Heart left ventricle (tissue), 16 donors: ENCODE measurements at regions not wholly inside any gene's neighbourhood (a gene's known extent, or its start where the extent isn't known, plus 50 kb on each side); places are given as distances from the start of the nearest gene placed in this dataset.

Experiments
- ATAC-seq, 4 donors: fragments of 200-7000 bp; cut with Tn5 transposase; one replicate each; pipeline ENCODE4 v1.9.1; 2020 to 2022; ENCODE audit warnings: moderate library complexity in 4 of 4, mild to moderate bottlenecking in 3 of 4, moderate number of reproducible peaks in 1 of 4
- DNase-seq, 5 donors: peaks; one replicate each; pipeline ENCODE4 v3.0.0-alpha.2; 2020
- H3K27ac ChIP-seq, 12 donors: fragments of 200-600 bp; sonication (generic) in 4 of 12; one replicate each; pipeline versions ENCODE4 v1.5.0 to v1.8.0; 2016 to 2022; ENCODE audit warnings: mild to moderate bottlenecking in 2 of 12
- H3K27me3 ChIP-seq, 9 donors: fragments of 200-600 bp; sonication (generic) in 2 of 9; one replicate each; pipeline versions ENCODE4 v1.5.1 to v1.8.0; 2016 to 2022; ENCODE audit warnings: mild to moderate bottlenecking in 3 of 9
- H3K36me3 ChIP-seq, 9 donors: fragments of 200-600 bp; sonication (generic) in 2 of 9; one replicate each; pipeline versions ENCODE4 v1.5.0 to v1.8.0; 2018 to 2022; ENCODE audit warnings: mild to moderate bottlenecking in 2 of 9
- H3K4me1 ChIP-seq, 12 donors: fragments of 200-600 bp; sonication (generic) in 4 of 12; one replicate each; pipeline versions ENCODE4 v1.5.0 to v1.8.0; 2016 to 2022; ENCODE audit warnings: mild to moderate bottlenecking in 3 of 12
- H3K4me3 ChIP-seq, 12 donors: fragments of 200-600 bp; sonication (generic) in 4 of 12; one replicate each; pipeline versions ENCODE4 v1.5.0 to v1.8.0; 2017 to 2022; ENCODE audit warnings: mild to moderate bottlenecking in 9 of 12, moderate library complexity in 4 of 12
- H3K9me3 ChIP-seq, 12 donors: fragments of 200-600 bp; sonication (generic) in 4 of 12; one replicate each; pipeline versions ENCODE4 v1.5.0 to v1.8.0; 2016 to 2022; ENCODE audit warnings: mild to moderate bottlenecking in 1 of 12
- CTCF ChIP-seq, 12 donors: fragments of 200-600 bp; sonication (generic) in 4 of 12; IDR thresholded peaks; one replicate each; pipeline versions ENCODE4 v1.5.0 to v1.8.0; 2018 to 2022; ENCODE audit warnings: antibody characterized with exemption in 12 of 12, mild to moderate bottlenecking in 5 of 12
- POLR2A ChIP-seq, 2 donors: fragments of 450-650 bp; IDR thresholded peaks; one replicate each; pipeline ENCODE4 v1.6.1; 2017; ENCODE audit warnings: antibody characterized with exemption in 2 of 2, mild to moderate bottlenecking in 2 of 2, moderate library complexity in 2 of 2
- WGBS, 4 donors: extraction: QIAGEN DNeasy Blood & Tissue Kit in 2 of 4; methylation state at CpG; one replicate each; pipeline versions ENCODE4 v1.1.5 to v1.1.7; 2013 to 2018; 5-methylcytosine and 5-hydroxymethylcytosine counted together
- intact Hi-C, 10 donors: fragments of 100-400 bp; cut with DNase I; formaldehyde crosslinking; loops; one replicate each; pipeline versions ENCODE4 v1.11.1 to v1.14.2; 2022
- donor health status: ischemic (EF 13 %, LVEDD 7.1; RV severe dilation, severe dysfunction).
- donor health status: healthy with polysubstance abuse.
- donor health status: DM: no; HTN: yes; CAD: no.
- donor health status: DM: no; HTN: no; CAD: no.
- donor health status: ischemic (EF 25% LVEDD 6.9; RV normal size, moderate dysfunction).
- donor health status: ischemic (EF 25% LVEDD 5.7; RV mildly dilated, moderate dysfunction).
- donor health status: healthy.
- donor health status: DM: yes; HTN: yes; CAD: no.
- donor health status: ischemic (EF 35%, LVEDD 5.7; RV mildly dilated, moderate dysfunction).
- donor health status: nonischemic (EF 11% LVEDD 7.7; RV severe dilation, severe dysfunction).
- donor health status: DM: yes; HTN: yes; CAD: no.
- donor health status: PGD.
- donor health status: ischemic (EF 29% LVEDD 5.4; RV normal size, mild dysfunction).
- donor health status: nonischemic (EF 23%, LVEDD 6.1; RV moderate dilation, normal function).

- Histone ChIP-seq H3K4me1 (peaks cover 0 to 30% (median 9%) of the 10 kb centered on the region in 12 donors), H3K9me3 (peaks cover 0 to 4% (median 0%) of the 10 kb centered on the region in 12 donors), H3K27me3 (no peaks in the 10 kb centered on the region), H3K27ac (no peak overlapping the region), H3K36me3 (no peaks in the 10 kb centered on the region), H3K4me3 (no peak overlapping the region)
- ATAC-seq, result no peak
- WGBS, 4 donors, result 90 to 96% (median 92%) methylated on average over 12 of the region's 12 CpGs
- TF ChIP-seq CTCF (IDR thresholded peaks at IDR 0.05) (no peak), POLR2A (IDR thresholded peaks at IDR 0.05) (no peak)
- DNase-seq, result peak in 1 of 5 donors; percentile 7
- intact Hi-C loops, result no loop called here
Observed at GRCh38 chr2:128436479-128437203, 118.0 kb upstream of the HS6ST1 start.

- Histone ChIP-seq H3K36me3 (no peaks in the 10 kb centered on the region), H3K4me1 (peaks cover 0 to 36% (median 9%) of the 10 kb centered on the region in 12 donors), H3K9me3 (no peaks in the 10 kb centered on the region), H3K4me3 (no peak overlapping the region), H3K27me3 (no peaks in the 10 kb centered on the region), H3K27ac (no peak overlapping the region)
- WGBS, 4 donors, result 68 to 82% (median 73%) methylated on average over 7 to 9 of the region's 9 CpGs
- TF ChIP-seq POLR2A (IDR thresholded peaks at IDR 0.05) (no peak), CTCF (IDR thresholded peaks at IDR 0.05) (no peak)
- intact Hi-C loops, result no loop called here
- DNase-seq (no peak), ATAC-seq (no peak)
Observed at GRCh38 chr2:128437204-128437565, 118.5 kb upstream of the HS6ST1 start.

- Histone ChIP-seq H3K36me3 (no peaks in the 10 kb centered on the region), H3K27ac (no peak overlapping the region), H3K9me3 (no peaks in the 10 kb centered on the region), H3K4me1 (peaks cover 0 to 45% (median 12%) of the 10 kb centered on the region in 12 donors), H3K4me3 (no peak overlapping the region), H3K27me3 (no peaks in the 10 kb centered on the region)
- WGBS, 4 donors, result 91 to 94% (median 93%) methylated on average over 14 to 16 of the region's 16 CpGs
- ATAC-seq (no peak), DNase-seq (peak in 1 of 5 donors; percentile 11)
- intact Hi-C loops, result no loop called here
- TF ChIP-seq POLR2A (IDR thresholded peaks at IDR 0.05) (no peak), CTCF (IDR thresholded peaks at IDR 0.05) (no peak)
Observed at GRCh38 chr2:128438091-128438490, 119.4 kb upstream of the HS6ST1 start.

- Histone ChIP-seq H3K27me3 (no peaks in the 10 kb centered on the region), H3K4me1 (peaks cover 0 to 46% (median 14%) of the 10 kb centered on the region in 12 donors), H3K4me3 (no peak overlapping the region), H3K9me3 (no peaks in the 10 kb centered on the region), H3K27ac (no peak overlapping the region), H3K36me3 (no peaks in the 10 kb centered on the region)
- DNase-seq (no peak), ATAC-seq (no peak)
- intact Hi-C loops, result no loop called here
- WGBS, 4 donors, result 83 to 94% (median 89%) methylated on average over 8 to 14 of the region's 14 CpGs
- TF ChIP-seq POLR2A (IDR thresholded peaks at IDR 0.05) (no peak), CTCF (IDR thresholded peaks at IDR 0.05) (no peak)
Observed at GRCh38 chr2:128438586-128438985, 119.9 kb upstream of the HS6ST1 start.
